SK-N-SH treated with all-trans-retinoic acid at 6 μM for 48 hours (cell line): ENCODE measurements at regions not wholly inside any gene's neighbourhood (a gene's known extent, or its start where the extent isn't known, plus 50 kb on each side); places are given as distances from the start of the nearest gene placed in this dataset.

Source experiments
- CSDC2 ChIP-seq: fragments of 250-450 bp; sonication (Bioruptor Pico); IDR thresholded peaks from 2 replicates; pipeline ENCODE4 v1.5.0; 2020; ENCODE audit warnings: mild to moderate bottlenecking, moderate library complexity
- CSRNP3 ChIP-seq: fragments of 250-450 bp; sonication (Bioruptor Pico); IDR thresholded peaks from 2 replicates; pipeline ENCODE4 v1.5.1; 2021; ENCODE audit warnings: mild to moderate bottlenecking, moderate library complexity
- GLIS3 ChIP-seq: fragments of 250-450 bp; sonication (Bioruptor Pico); IDR thresholded peaks from 2 replicates; pipeline ENCODE4 v1.5.0; 2020; ENCODE audit warnings: mild to moderate bottlenecking, moderate library complexity
- PATZ1 ChIP-seq: fragments of 250-450 bp; sonication (Bioruptor Pico); IDR thresholded peaks from 2 replicates; pipeline ENCODE4 v1.8.0; 2020; ENCODE audit warnings: mild to moderate bottlenecking, moderate library complexity, borderline replicate concordance
- SNAI2 ChIP-seq: fragments of 250-450 bp; sonication (Bioruptor Pico); IDR thresholded peaks from 2 replicates; pipeline ENCODE4 v1.5.0; 2020; ENCODE audit warnings: mild to moderate bottlenecking, moderate library complexity
- TSHZ2 ChIP-seq: fragments of 250-450 bp; sonication (Bioruptor Pico); IDR thresholded peaks from 2 replicates; pipeline ENCODE4 v1.5.0; 2020; ENCODE audit warnings: mild to moderate bottlenecking, moderate library complexity
- ZFP3 ChIP-seq: fragments of 250-450 bp; sonication (Bioruptor Pico); IDR thresholded peaks from 2 replicates; pipeline ENCODE4 v1.5.0; 2020; ENCODE audit warnings: mild to moderate bottlenecking, moderate library complexity
- ZFP30 ChIP-seq: fragments of 450-650 bp; formaldehyde crosslinking; IDR thresholded peaks from 2 replicates; pipeline ENCODE4 v1.5.0; 2022; ENCODE audit warnings: mild to moderate bottlenecking, moderate library complexity
- ZNF70 ChIP-seq: fragments of 450-650 bp; formaldehyde crosslinking; IDR thresholded peaks from 2 replicates; pipeline ENCODE4 v1.5.0; 2020; ENCODE audit warnings: mild to moderate bottlenecking, moderate library complexity
- ZNF8 ChIP-seq: fragments of 450-650 bp; formaldehyde crosslinking; IDR thresholded peaks from 2 replicates; pipeline ENCODE4 v1.5.0; 2020; ENCODE audit warnings: mild to moderate bottlenecking, moderate library complexity

- no peak for TF ChIP-seq GLIS3
- TF ChIP-seq CSRNP3 (CRISPR knock-in tag): no peak
- TF ChIP-seq ZNF70: no peak
- TF ChIP-seq ZNF8 (CRISPR knock-in tag): no peak
- TF ChIP-seq ZFP30 (CRISPR knock-in tag): no peak
- TF ChIP-seq ZFP3 (CRISPR knock-in tag): no peak
- TF ChIP-seq SNAI2 (CRISPR knock-in tag): no peak
- TF ChIP-seq CSDC2 (CRISPR knock-in tag): no peak
- no peak for TF ChIP-seq PATZ1
- TF ChIP-seq TSHZ2: no peak
These were observed 100.2 kb upstream of the RFC3 start for GRCh38 chr13:33717775-33718174.
